Gastroesophageal sphincter (tissue), 4 donors: ENCODE measurements at regions not wholly inside any gene's neighbourhood (a gene's known extent, or its start where the extent isn't known, plus 50 kb on each side); places are given as distances from the start of the nearest gene placed in this dataset.

ENCODE experiments used
- ATAC-seq: fragments of 150-250 bp; one replicate; pipeline ENCODE4 v1.9.1; 2016; ENCODE audit warnings: mild to moderate bottlenecking, moderate library complexity
- H3K27ac ChIP-seq, 4 donors: fragments of 200-600 bp; sonication (generic) in 3 of 4; 1 replicate in 3 of 4; 2 replicates in 1 of 4; pipeline ENCODE4 v1.5.1; 2016 to 2019
- H3K27me3 ChIP-seq: fragments of 200-600 bp; sonication (generic); one replicate; pipeline ENCODE4 v1.5.1; 2019
- H3K36me3 ChIP-seq, 2 donors: fragments of 200-600 bp; sonication (generic); one replicate each; pipeline ENCODE4 v1.5.1; 2019; ENCODE audit warnings: control low read depth in 1 of 2
- H3K4me1 ChIP-seq, 3 donors: fragments of 200-600 bp; sonication (generic); 1 replicate in 2 of 3; 2 replicates in 1 of 3; pipeline ENCODE4 v1.5.1; 2016 to 2019; ENCODE audit warnings: control low read depth in 2 of 3
- H3K4me3 ChIP-seq, 2 donors: fragments of 200-600 bp; sonication (generic); one replicate each; pipeline ENCODE4 v1.5.1; 2019; ENCODE audit warnings: mild to moderate bottlenecking in 1 of 2, moderate library complexity in 1 of 2
- H3K9me3 ChIP-seq, 3 donors: fragments of 200-600 bp; sonication (generic); one replicate each; pipeline ENCODE4 v1.5.1; 2017 to 2019; ENCODE audit warnings: control low read depth in 2 of 3
- CTCF ChIP-seq, 4 experiments: fragments of 200-600 bp in 2 of 4; fragments of 450-650 bp in 2 of 4; sonication (generic) in 1 of 4; IDR thresholded peaks; one replicate each; pipeline ENCODE4 v1.5.1; 2017 to 2019; ENCODE audit warnings: antibody characterized with exemption in 4 of 4, mild to moderate bottlenecking in 2 of 4, moderate library complexity in 2 of 4
- EP300 ChIP-seq: sonication (generic); formaldehyde crosslinking; IDR thresholded peaks from one replicate; pipeline ENCODE4 v1.6.1; 2017; ENCODE audit warnings: antibody characterized with exemption, mild to moderate bottlenecking
- POLR2A ChIP-seq, 2 donors: fragments of 450-650 bp; IDR thresholded peaks; one replicate each; pipeline ENCODE4 v1.6.1; 2017; ENCODE audit warnings: antibody characterized with exemption in 2 of 2, mild to moderate bottlenecking in 2 of 2, moderate library complexity in 1 of 2
- POLR2AphosphoS5 ChIP-seq: sonication (generic); formaldehyde crosslinking; IDR thresholded peaks from one replicate; pipeline ENCODE4 v1.6.1; 2017; ENCODE audit warnings: antibody characterized with exemption
- WGBS, 2 donors: methylation state at CpG; one replicate each; pipeline ENCODE4 v1.1.5; 2018; ENCODE audit warnings: low coverage in 1 of 2; 5-methylcytosine and 5-hydroxymethylcytosine counted together

- Histone ChIP-seq H3K27me3 (no peaks in the 10 kb centered on the region), H3K27ac (no peak overlapping the region), H3K4me1 (peaks cover 0 to 14% (median 0%) of the 10 kb centered on the region in 3 donors), H3K9me3 (peaks cover 0 to 4% (median 0%) of the 10 kb centered on the region in 3 donors), H3K36me3 (no peaks in the 10 kb centered on the region), H3K4me3 (no peak overlapping the region)
- ATAC-seq, result no peak
- TF ChIP-seq CTCF (IDR thresholded peaks at IDR 0.05) (no peak), EP300 (no peak), POLR2A (IDR thresholded peaks at IDR 0.05) (no peak), POLR2AphosphoS5 (no peak)
- WGBS, 2 donors, result 92 to 100% methylated on average over 1 to 3 of the region's 3 CpGs
Measured at GRCh38 chr2:160628811-160629210, 135.2 kb upstream of the RBMS1 start.

- no peak for ATAC-seq
- no peak for TF ChIP-seq POLR2AphosphoS5
- no peak for TF ChIP-seq CTCF (IDR thresholded peaks at IDR 0.05)
- TF ChIP-seq EP300, result no peak
- TF ChIP-seq POLR2A (IDR thresholded peaks at IDR 0.05), result no peak
- peaks cover 0 to 30% (median 7%) of the 10 kb centered on the region in 3 donors for H3K4me1 ChIP-seq
- no peaks in the 10 kb centered on the region for H3K27me3 ChIP-seq
- no peak overlapping the region for H3K4me3 ChIP-seq
- no peaks in the 10 kb centered on the region for H3K9me3 ChIP-seq
- no peaks in the 10 kb centered on the region for H3K36me3 ChIP-seq
- H3K27ac ChIP-seq, result peak overlapping the region in 1 of 4 donors; percentile 3
- 29 to 39% methylated on average over 3 to 5 of the region's 5 CpGs for WGBS, 2 donors
Measured at GRCh38 chr2:160630801-160631590, 137.4 kb upstream of the RBMS1 start.

GRCh38 chr2:160632084-160632975 is 138.7 kb upstream of the RBMS1 start:
- no peak for TF ChIP-seq CTCF (IDR thresholded peaks at IDR 0.05)
- TF ChIP-seq POLR2AphosphoS5, result no peak
- TF ChIP-seq POLR2A (IDR thresholded peaks at IDR 0.05), result no peak
- no peak for TF ChIP-seq EP300
- H3K4me3 ChIP-seq, result no peak overlapping the region
- H3K36me3 ChIP-seq, result no peaks in the 10 kb centered on the region
- H3K4me1 ChIP-seq, result peaks cover 0 to 30% (median 7%) of the 10 kb centered on the region in 3 donors
- ATAC-seq, result no peak
- WGBS, 2 donors, result 66 to 68% methylated on average over 6 to 7 of the region's 7 CpGs
- no peaks in the 10 kb centered on the region for H3K27me3 ChIP-seq
- no peak overlapping the region for H3K27ac ChIP-seq
- no peaks in the 10 kb centered on the region for H3K9me3 ChIP-seq

GRCh38 chr2:160634436-160634835 is 140.8 kb upstream of the RBMS1 start:
- no peak for TF ChIP-seq POLR2AphosphoS5
- no peak for TF ChIP-seq POLR2A (IDR thresholded peaks at IDR 0.05)
- no peak for TF ChIP-seq EP300
- TF ChIP-seq CTCF (IDR thresholded peaks at IDR 0.05), result no peak
- Histone ChIP-seq H3K4me3 (no peak overlapping the region), H3K27ac (no peak overlapping the region), H3K9me3 (peaks cover 0 to 5% (median 0%) of the 10 kb centered on the region in 3 donors), H3K4me1 (peaks cover 0 to 30% (median 7%) of the 10 kb centered on the region in 3 donors), H3K36me3 (no peaks in the 10 kb centered on the region), H3K27me3 (no peaks in the 10 kb centered on the region)
- 92 to 95% methylated on average over 2 of the region's 2 CpGs for WGBS, 2 donors
- no peak for ATAC-seq
